HG03558 (cell line): ENCODE measurements at regions not wholly inside any gene's neighbourhood (a gene's known extent, or its start where the extent isn't known, plus 50 kb on each side); places are given as distances from the start of the nearest gene placed in this dataset.

Source experiments
- ATAC-seq: cut with Tn5 transposase; IDR thresholded peaks from one replicate; pipeline ENCODE4 v1.9.1; 2021; ENCODE audit warnings: moderate number of reproducible peaks; ENCODE audit not compliant: unreplicated experiment; ENCODE audit errors: extremely low read depth

- ATAC-seq: no peak
Observed at GRCh38 chr14:100638211-100638855, 51.1 kb upstream of the BEGAIN start.

GRCh38 chr14:100639280-100639679, 52.1 kb upstream of the BEGAIN start:
- no peak for ATAC-seq

GRCh38 chr14:100640471-100641273, 53.5 kb upstream of the BEGAIN start:
- ATAC-seq: peak; percentile 92

- ATAC-seq: no peak
Observed at GRCh38 chr14:100641274-100641860, 54.1 kb upstream of the BEGAIN start.

GRCh38 chr14:100643426-100643825, 56.2 kb upstream of the BEGAIN start:
- ATAC-seq: no peak

- ATAC-seq: no peak
Observed at GRCh38 chr14:100644383-100644782, 57.2 kb upstream of the BEGAIN start.

GRCh38 chr14:100644784-100645183, 57.6 kb upstream of the BEGAIN start:
- no peak for ATAC-seq

GRCh38 chr14:100645196-100645981, 58.2 kb upstream of the BEGAIN start:
- ATAC-seq: no peak

GRCh38 chr14:100645982-100646314, 58.7 kb upstream of the BEGAIN start:
- no peak for ATAC-seq

GRCh38 chr14:100648474-100649172, 61.4 kb upstream of the BEGAIN start:
- no peak for ATAC-seq

- ATAC-seq: no peak
Observed at GRCh38 chr14:100649173-100649519, 61.9 kb upstream of the BEGAIN start.

GRCh38 chr14:100651999-100652508, 64.8 kb upstream of the BEGAIN start:
- no peak for ATAC-seq

- ATAC-seq: no peak
Observed at GRCh38 chr14:100652744-100653143, 65.5 kb upstream of the BEGAIN start.

- ATAC-seq: no peak
Observed at GRCh38 chr14:100653409-100653808, 66.2 kb upstream of the BEGAIN start.

GRCh38 chr14:100654025-100654813, 67.0 kb upstream of the BEGAIN start:
- ATAC-seq: no peak

GRCh38 chr14:100654814-100655740, 67.9 kb upstream of the BEGAIN start:
- no peak for ATAC-seq

GRCh38 chr14:100655741-100656085, 68.5 kb upstream of the BEGAIN start:
- no peak for ATAC-seq

GRCh38 chr14:100656996-100657395, 69.7 kb upstream of the DLK1 start:
- no peak for ATAC-seq
